HEK293 (cell line): ENCODE measurements at regions not wholly inside any gene's neighbourhood (a gene's known extent, or its start where the extent isn't known, plus 50 kb on each side); places are given as distances from the start of the nearest gene placed in this dataset.

Experiments used
- CTCF ChIA-PET: fragments of 350-600 bp; formaldehyde crosslinking; extraction: SDS; loops from one replicate; lab custom pipeline; 2021; ENCODE audit warnings: antibody characterized with exemption; lab: Yijun Ruan, JAX
- POLR2A ChIA-PET: fragments of 300-600 bp; formaldehyde crosslinking; extraction: SDS; loops from one replicate; lab custom pipeline; 2020; ENCODE audit warnings: antibody characterized with exemption, inconsistent platforms; lab: Yijun Ruan, JAX
- H3K27ac ChIP-seq: fragments of 200-500 bp; sonication (Bioruptor generic); 2 replicates; pipeline ENCODE4 v1.5.1; 2014; ENCODE audit warnings: low read depth, low read length, control low read depth, inconsistent platforms; ENCODE audit errors: extremely low read depth
- H3K36me3 ChIP-seq, 2 experiments: fragments of 200-500 bp in 1 of 2; sonication (Bioruptor generic) in 1 of 2; 1 replicate in 1 of 2; 2 replicates in 1 of 2; pipeline ENCODE4 v1.5.1; 2014 to 2017; ENCODE audit warnings: inconsistent platforms in 2 of 2, low read length in 2 of 2; ENCODE audit not compliant: control insufficient read depth in 2 of 2, insufficient read depth in 1 of 2
- H3K4me1 ChIP-seq: fragments of 200-500 bp; sonication (Bioruptor generic); 2 replicates; pipeline ENCODE4 v1.5.1; 2014; ENCODE audit warnings: mild to moderate bottlenecking, low read length, inconsistent platforms; ENCODE audit not compliant: control insufficient read depth, insufficient read depth
- H3K4me3 ChIP-seq: 2 replicates; pipeline ENCODE4 v1.5.1; 2011; ENCODE audit warnings: low read depth, mild to moderate bottlenecking, control low read depth, low read length, moderate library complexity
- H3K9me3 ChIP-seq: fragments of 200-500 bp; sonication (Bioruptor generic); 2 replicates; pipeline ENCODE4 v1.5.1; 2014; ENCODE audit warnings: low read depth, low read length, inconsistent platforms; ENCODE audit not compliant: control insufficient read depth, insufficient read depth
- SP7 ChIP-seq: fragments of 450-650 bp; formaldehyde crosslinking; IDR thresholded peaks from 2 replicates; pipeline ENCODE4 v1.5.1; 2016; ENCODE audit warnings: missing biosample characterization, missing genetic modification characterization
- ZNF146 ChIP-seq: fragments of 450-650 bp; formaldehyde crosslinking; IDR thresholded peaks from 2 replicates; pipeline ENCODE4 v1.5.1; 2016; ENCODE audit warnings: missing biosample characterization, missing genetic modification characterization
- ZNF174 ChIP-seq: fragments of 450-650 bp; formaldehyde crosslinking; IDR thresholded peaks from 2 replicates; pipeline ENCODE4 v1.5.0; 2017; ENCODE audit warnings: missing biosample characterization, mild to moderate bottlenecking, missing genetic modification characterization
- ZNF211 ChIP-seq: fragments of 450-650 bp; formaldehyde crosslinking; IDR thresholded peaks from 2 replicates; pipeline ENCODE4 v1.5.1; 2016; ENCODE audit warnings: low read depth, missing biosample characterization, missing genetic modification characterization
- ZNF274 ChIP-seq, 2 experiments: fragments of 200-500 bp in 1 of 2; fragments of 450-650 bp in 1 of 2; sonication (Bioruptor generic) in 1 of 2; formaldehyde crosslinking in 1 of 2; IDR thresholded peaks; 2 replicates each; pipeline versions ENCODE4 v1.5.1 to v1.6.1; 2014 to 2016; ENCODE audit warnings: borderline replicate concordance in 1 of 2, inconsistent platforms in 1 of 2, low read length in 1 of 2, missing biosample characterization in 1 of 2, missing genetic modification characterization in 1 of 2
- ZNF341 ChIP-seq: fragments of 450-650 bp; formaldehyde crosslinking; IDR thresholded peaks from 2 replicates; pipeline ENCODE4; 2016; ENCODE audit warnings: low read depth, missing biosample characterization, missing genetic modification characterization
- ZNF404 ChIP-seq: fragments of 450-650 bp; formaldehyde crosslinking; IDR thresholded peaks from 2 replicates; pipeline ENCODE4 v1.5.1; 2017; ENCODE audit warnings: missing biosample characterization, missing genetic modification characterization
- ZNF558 ChIP-seq: fragments of 450-650 bp; formaldehyde crosslinking; IDR thresholded peaks from 2 replicates; pipeline ENCODE4 v1.5.1; 2016; ENCODE audit warnings: missing biosample characterization, missing genetic modification characterization
- ZNF707 ChIP-seq: fragments of 450-650 bp; formaldehyde crosslinking; IDR thresholded peaks from 2 replicates; pipeline ENCODE4 v1.5.1; 2016; ENCODE audit warnings: missing biosample characterization, missing genetic modification characterization
- ZNF785 ChIP-seq: fragments of 450-650 bp; formaldehyde crosslinking; IDR thresholded peaks from 2 replicates; pipeline ENCODE4 v1.5.1; 2016; ENCODE audit warnings: missing biosample characterization, missing genetic modification characterization
- TF ChIP-seq, protein P1 (sequence below): fragments of 450-650 bp; formaldehyde crosslinking; IDR thresholded peaks from 2 replicates; pipeline ENCODE4 v1.5.1; 2016; ENCODE audit warnings: missing biosample characterization, missing genetic modification characterization
- TF ChIP-seq, protein P2 (sequence below): fragments of 450-650 bp; formaldehyde crosslinking; IDR thresholded peaks from 2 replicates; pipeline ENCODE4 v1.5.1; 2016; ENCODE audit warnings: missing biosample characterization, missing genetic modification characterization, low read depth
- TF ChIP-seq, protein P3 (sequence below): fragments of 450-650 bp; formaldehyde crosslinking; IDR thresholded peaks from 2 replicates; pipeline ENCODE4 v1.5.1; 2016; ENCODE audit warnings: missing biosample characterization, missing genetic modification characterization
- TF ChIP-seq, protein P4 (sequence below): fragments of 450-650 bp; IDR thresholded peaks from 2 replicates; pipeline ENCODE4 v1.5.1; 2018; ENCODE audit warnings: missing biosample characterization, mild to moderate bottlenecking, missing genetic modification characterization
- TF ChIP-seq, protein P5 (sequence below): fragments of 450-650 bp; formaldehyde crosslinking; conservative IDR thresholded peaks from 2 replicates; pipeline ENCODE4 v1.5.1; 2016; ENCODE audit warnings: low read depth, missing biosample characterization, missing genetic modification characterization

DNA sequence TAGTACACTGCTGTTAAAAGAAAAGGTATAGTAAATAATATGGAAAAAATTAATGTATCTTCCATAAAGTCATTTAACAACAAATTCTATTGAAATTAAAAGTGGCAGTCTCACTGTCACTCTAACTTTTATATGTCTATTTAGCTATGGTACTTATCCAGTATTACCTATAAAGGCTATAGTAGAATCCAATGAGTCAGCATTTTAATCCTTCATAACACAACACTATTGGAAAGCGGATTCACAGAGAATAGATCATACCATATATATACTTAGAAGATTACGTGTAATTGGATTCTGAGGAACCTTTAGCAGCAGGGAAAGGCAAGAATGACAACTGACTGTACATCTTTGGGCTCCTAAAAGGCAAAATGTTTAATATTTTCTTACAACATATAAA lies 1942.6 kb downstream of the PCDH7 start:
- Histone ChIP-seq H3K27ac (no peak overlapping the region), H3K4me1 (no peaks in the 10 kb centered on the region), H3K36me3 (no peaks in the 10 kb centered on the region), H3K9me3 (no peaks in the 10 kb centered on the region), H3K4me3 (no peak overlapping the region)
- ChIA-PET POLR2A (no interaction called here), CTCF (no interaction called here)
- TF ChIP-seq ZNF707, result no peak
- TF ChIP-seq, protein P1, sequence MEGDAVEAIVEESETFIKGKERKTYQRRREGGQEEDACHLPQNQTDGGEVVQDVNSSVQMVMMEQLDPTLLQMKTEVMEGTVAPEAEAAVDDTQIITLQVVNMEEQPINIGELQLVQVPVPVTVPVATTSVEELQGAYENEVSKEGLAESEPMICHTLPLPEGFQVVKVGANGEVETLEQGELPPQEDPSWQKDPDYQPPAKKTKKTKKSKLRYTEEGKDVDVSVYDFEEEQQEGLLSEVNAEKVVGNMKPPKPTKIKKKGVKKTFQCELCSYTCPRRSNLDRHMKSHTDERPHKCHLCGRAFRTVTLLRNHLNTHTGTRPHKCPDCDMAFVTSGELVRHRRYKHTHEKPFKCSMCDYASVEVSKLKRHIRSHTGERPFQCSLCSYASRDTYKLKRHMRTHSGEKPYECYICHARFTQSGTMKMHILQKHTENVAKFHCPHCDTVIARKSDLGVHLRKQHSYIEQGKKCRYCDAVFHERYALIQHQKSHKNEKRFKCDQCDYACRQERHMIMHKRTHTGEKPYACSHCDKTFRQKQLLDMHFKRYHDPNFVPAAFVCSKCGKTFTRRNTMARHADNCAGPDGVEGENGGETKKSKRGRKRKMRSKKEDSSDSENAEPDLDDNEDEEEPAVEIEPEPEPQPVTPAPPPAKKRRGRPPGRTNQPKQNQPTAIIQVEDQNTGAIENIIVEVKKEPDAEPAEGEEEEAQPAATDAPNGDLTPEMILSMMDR (tag by site-specific recombination), result no peak
- TF ChIP-seq, protein P2, sequence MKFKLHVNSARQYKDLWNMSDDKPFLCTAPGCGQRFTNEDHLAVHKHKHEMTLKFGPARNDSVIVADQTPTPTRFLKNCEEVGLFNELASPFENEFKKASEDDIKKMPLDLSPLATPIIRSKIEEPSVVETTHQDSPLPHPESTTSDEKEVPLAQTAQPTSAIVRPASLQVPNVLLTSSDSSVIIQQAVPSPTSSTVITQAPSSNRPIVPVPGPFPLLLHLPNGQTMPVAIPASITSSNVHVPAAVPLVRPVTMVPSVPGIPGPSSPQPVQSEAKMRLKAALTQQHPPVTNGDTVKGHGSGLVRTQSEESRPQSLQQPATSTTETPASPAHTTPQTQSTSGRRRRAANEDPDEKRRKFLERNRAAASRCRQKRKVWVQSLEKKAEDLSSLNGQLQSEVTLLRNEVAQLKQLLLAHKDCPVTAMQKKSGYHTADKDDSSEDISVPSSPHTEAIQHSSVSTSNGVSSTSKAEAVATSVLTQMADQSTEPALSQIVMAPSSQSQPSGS (tag by site-specific recombination), result no peak

DNA sequence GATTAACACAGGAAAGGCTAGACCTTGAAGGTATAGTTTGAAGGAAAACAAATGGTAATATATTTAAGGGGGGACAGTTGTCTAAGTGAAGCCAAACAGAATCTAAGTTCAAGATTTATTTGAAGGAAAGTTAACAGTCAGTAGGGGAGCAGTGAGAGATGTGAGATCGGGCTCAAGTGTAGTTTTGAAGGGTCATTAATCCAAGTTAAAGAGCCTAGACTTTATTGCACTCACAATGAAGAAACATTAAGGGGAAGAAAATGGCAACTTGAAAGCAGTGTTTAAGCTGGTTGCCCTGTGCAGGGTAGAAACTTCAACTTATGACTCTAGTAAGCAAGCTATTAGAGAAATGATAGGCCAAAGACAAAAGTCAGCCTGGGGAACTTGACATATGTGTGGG lies 1952.2 kb downstream of the PCDH7 start:
- ChIA-PET CTCF (no interaction called here), POLR2A (no interaction called here)
- Histone ChIP-seq H3K4me3 (no peak overlapping the region), H3K4me1 (no peaks in the 10 kb centered on the region), H3K36me3 (no peaks in the 10 kb centered on the region), H3K27ac (no peak overlapping the region), H3K9me3 (no peaks in the 10 kb centered on the region)
- TF ChIP-seq ZNF785 (tag by site-specific recombination) (no peak), ZNF274 (IDR thresholded peaks at IDR 0.05; ENCODE audit: low read length) (no peak), ZNF274 (tag by site-specific recombination; IDR thresholded peaks at IDR 0.05; ENCODE audit: borderline replicate concordance) (no peak)
- TF ChIP-seq, protein P3, sequence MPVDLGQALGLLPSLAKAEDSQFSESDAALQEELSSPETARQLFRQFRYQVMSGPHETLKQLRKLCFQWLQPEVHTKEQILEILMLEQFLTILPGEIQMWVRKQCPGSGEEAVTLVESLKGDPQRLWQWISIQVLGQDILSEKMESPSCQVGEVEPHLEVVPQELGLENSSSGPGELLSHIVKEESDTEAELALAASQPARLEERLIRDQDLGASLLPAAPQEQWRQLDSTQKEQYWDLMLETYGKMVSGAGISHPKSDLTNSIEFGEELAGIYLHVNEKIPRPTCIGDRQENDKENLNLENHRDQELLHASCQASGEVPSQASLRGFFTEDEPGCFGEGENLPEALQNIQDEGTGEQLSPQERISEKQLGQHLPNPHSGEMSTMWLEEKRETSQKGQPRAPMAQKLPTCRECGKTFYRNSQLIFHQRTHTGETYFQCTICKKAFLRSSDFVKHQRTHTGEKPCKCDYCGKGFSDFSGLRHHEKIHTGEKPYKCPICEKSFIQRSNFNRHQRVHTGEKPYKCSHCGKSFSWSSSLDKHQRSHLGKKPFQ (tag by site-specific recombination), result no peak
- TF ChIP-seq, all 188 proteins: peak for 0

DNA sequence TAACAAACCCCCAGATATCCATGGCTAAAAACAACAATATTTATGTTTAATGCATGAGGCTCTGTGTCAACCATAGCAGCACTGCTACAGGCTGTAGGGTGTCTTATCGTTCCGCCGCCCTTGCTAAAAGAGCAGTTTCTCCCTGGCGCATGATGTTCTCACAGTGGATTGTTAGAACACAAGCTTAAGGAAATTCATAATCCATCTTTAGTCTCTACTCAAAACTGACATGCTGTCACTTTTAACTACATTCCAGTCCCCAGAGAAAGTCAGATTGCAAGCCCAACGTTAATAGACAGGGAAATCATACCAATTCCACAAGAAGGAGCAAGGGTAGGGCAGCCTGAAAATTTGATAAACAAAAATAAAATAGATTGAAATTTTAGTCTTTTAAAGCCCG lies 1960.8 kb downstream of the PCDH7 start:
- H3K4me3 ChIP-seq, result no peak overlapping the region
- ChIA-PET POLR2A (no interaction called here), CTCF (no interaction called here)
- no peak overlapping the region for H3K27ac ChIP-seq
- H3K4me1 ChIP-seq, result no peaks in the 10 kb centered on the region
- no peaks in the 10 kb centered on the region for H3K36me3 ChIP-seq
- no peaks in the 10 kb centered on the region for H3K9me3 ChIP-seq
- TF ChIP-seq ZNF341 (tag by site-specific recombination) (no peak), ZNF146 (no peak), ZNF211 (tag by site-specific recombination) (no peak), ZNF174 (tag by site-specific recombination) (no peak), SP7 (no peak), ZNF558 (tag by site-specific recombination) (no peak), ZNF404 (no peak)
- TF ChIP-seq, protein P4, sequence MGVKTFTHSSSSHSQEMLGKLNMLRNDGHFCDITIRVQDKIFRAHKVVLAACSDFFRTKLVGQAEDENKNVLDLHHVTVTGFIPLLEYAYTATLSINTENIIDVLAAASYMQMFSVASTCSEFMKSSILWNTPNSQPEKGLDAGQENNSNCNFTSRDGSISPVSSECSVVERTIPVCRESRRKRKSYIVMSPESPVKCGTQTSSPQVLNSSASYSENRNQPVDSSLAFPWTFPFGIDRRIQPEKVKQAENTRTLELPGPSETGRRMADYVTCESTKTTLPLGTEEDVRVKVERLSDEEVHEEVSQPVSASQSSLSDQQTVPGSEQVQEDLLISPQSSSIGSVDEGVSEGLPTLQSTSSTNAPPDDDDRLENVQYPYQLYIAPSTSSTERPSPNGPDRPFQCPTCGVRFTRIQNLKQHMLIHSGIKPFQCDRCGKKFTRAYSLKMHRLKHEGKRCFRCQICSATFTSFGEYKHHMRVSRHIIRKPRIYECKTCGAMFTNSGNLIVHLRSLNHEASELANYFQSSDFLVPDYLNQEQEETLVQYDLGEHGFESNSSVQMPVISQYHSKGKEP (tag by site-specific recombination), result no peak
- TF ChIP-seq, protein P1 (tag by site-specific recombination), result no peak
- TF ChIP-seq, protein P5, sequence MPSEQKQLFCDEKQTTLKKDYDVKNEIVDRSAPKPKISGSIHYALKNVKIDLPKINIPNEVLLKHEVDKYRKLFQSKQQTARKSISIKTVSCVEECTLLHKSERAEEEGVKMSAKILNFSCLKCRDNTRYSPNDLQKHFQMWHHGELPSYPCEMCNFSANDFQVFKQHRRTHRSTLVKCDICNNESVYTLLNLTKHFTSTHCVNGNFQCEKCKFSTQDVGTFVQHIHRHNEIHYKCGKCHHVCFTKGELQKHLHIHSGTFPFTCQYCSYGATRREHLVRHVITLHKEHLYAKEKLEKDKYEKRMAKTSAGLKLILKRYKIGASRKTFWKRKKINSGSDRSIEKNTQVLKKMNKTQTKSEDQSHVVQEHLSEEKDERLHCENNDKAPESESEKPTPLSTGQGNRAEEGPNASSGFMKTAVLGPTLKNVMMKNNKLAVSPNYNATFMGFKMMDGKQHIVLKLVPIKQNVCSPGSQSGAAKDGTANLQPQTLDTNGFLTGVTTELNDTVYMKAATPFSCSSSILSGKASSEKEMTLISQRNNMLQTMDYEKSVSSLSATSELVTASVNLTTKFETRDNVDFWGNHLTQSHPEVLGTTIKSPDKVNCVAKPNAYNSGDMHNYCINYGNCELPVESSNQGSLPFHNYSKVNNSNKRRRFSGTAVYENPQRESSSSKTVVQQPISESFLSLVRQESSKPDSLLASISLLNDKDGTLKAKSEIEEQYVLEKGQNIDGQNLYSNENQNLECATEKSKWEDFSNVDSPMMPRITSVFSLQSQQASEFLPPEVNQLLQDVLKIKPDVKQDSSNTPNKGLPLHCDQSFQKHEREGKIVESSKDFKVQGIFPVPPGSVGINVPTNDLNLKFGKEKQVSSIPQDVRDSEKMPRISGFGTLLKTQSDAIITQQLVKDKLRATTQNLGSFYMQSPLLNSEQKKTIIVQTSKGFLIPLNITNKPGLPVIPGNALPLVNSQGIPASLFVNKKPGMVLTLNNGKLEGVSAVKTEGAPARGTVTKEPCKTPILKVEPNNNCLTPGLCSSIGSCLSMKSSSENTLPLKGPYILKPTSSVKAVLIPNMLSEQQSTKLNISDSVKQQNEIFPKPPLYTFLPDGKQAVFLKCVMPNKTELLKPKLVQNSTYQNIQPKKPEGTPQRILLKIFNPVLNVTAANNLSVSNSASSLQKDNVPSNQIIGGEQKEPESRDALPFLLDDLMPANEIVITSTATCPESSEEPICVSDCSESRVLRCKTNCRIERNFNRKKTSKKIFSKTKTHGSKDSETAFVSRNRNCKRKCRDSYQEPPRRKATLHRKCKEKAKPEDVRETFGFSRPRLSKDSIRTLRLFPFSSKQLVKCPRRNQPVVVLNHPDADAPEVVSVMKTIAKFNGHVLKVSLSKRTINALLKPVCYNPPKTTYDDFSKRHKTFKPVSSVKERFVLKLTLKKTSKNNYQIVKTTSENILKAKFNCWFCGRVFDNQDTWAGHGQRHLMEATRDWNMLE (tag by site-specific recombination), result no peak
